GM23338 (cell line): ENCODE measurements at regions not wholly inside any gene's neighbourhood (a gene's known extent, or its start where the extent isn't known, plus 50 kb on each side); places are given as distances from the start of the nearest gene placed in this dataset.

Experiments used
- ATAC-seq: fragments of 200-7000 bp; cut with Tn5 transposase; 3 replicates; pipeline ENCODE4 v1.9.1; 2020
- DNase-seq: peaks from one replicate; pipeline ENCODE4 v3.0.0-alpha.2; 2015; ENCODE audit warnings: low spot score
- H2AFZ ChIP-seq: fragments of 200-600 bp; sonication (generic); 2 replicates; pipeline ENCODE4 v1.8.0; 2016; ENCODE audit warnings: antibody characterized with exemption, mild to moderate bottlenecking, moderate library complexity
- H3F3A ChIP-seq: fragments of 200-600 bp; sonication (generic); replicated peaks from 2 replicates; pipeline ENCODE4 v1.8.0; 2017; ENCODE audit warnings: antibody characterized with exemption, mixed run types, low read depth
- H3K27ac ChIP-seq: fragments of 200-600 bp; sonication (generic); 2 replicates; pipeline ENCODE4 v1.6.1; 2016; ENCODE audit warnings: low read depth
- H3K27me3 ChIP-seq: fragments of 200-600 bp; sonication (generic); 2 replicates; pipeline ENCODE4 v1.8.0; 2016; ENCODE audit warnings: mild to moderate bottlenecking, mixed run types, moderate library complexity; ENCODE audit not compliant: insufficient read depth
- H3K36me3 ChIP-seq: fragments of 200-600 bp; sonication (generic); 2 replicates; pipeline ENCODE4 v1.8.0; 2016; ENCODE audit warnings: mild to moderate bottlenecking; ENCODE audit not compliant: insufficient read depth
- H3K4me1 ChIP-seq: fragments of 200-600 bp; sonication (generic); 2 replicates; pipeline ENCODE4 v1.8.0; 2016; ENCODE audit warnings: mild to moderate bottlenecking, moderate library complexity; ENCODE audit not compliant: insufficient read depth
- H3K4me2 ChIP-seq: fragments of 200-600 bp; sonication (generic); 2 replicates; pipeline ENCODE4 v1.7.1; 2017; ENCODE audit warnings: mixed run types
- H3K4me3 ChIP-seq: fragments of 200-600 bp; sonication (generic); 2 replicates; pipeline ENCODE4 v1.6.1; 2016; ENCODE audit warnings: mixed run types
- H3K79me2 ChIP-seq: fragments of 200-600 bp; sonication (generic); replicated peaks from 2 replicates; pipeline ENCODE4 v1.8.0; 2017; ENCODE audit warnings: mild to moderate bottlenecking; ENCODE audit not compliant: insufficient read depth
- H3K9me2 ChIP-seq: fragments of 200-600 bp; sonication (generic); 2 replicates; pipeline ENCODE4 v1.8.0; 2017; ENCODE audit not compliant: insufficient read depth
- H4K20me1 ChIP-seq: fragments of 200-600 bp; sonication (generic); replicated peaks from 2 replicates; pipeline ENCODE4 v1.8.0; 2017; ENCODE audit warnings: mild to moderate bottlenecking; ENCODE audit not compliant: insufficient read depth
- H3K27ac Mint-ChIP-seq: 2 replicates; pipeline ENCODE4 v1.8.0; 2020; ENCODE audit warnings: inconsistent platforms, mild to moderate bottlenecking, moderate library complexity, mixed read lengths
- H3K27me3 Mint-ChIP-seq: 3 replicates; pipeline ENCODE4 v1.8.0; 2022; ENCODE audit warnings: low read depth, mild to moderate bottlenecking, moderate library complexity, mixed read lengths, inconsistent platforms; ENCODE audit not compliant: insufficient read depth, poor library complexity
- H3K36me3 Mint-ChIP-seq: 3 replicates; pipeline ENCODE4 v1.8.0; 2021; ENCODE audit warnings: low read depth, mild to moderate bottlenecking, inconsistent platforms, moderate library complexity, mixed read lengths
- H3K4me1 Mint-ChIP-seq: 3 replicates; pipeline ENCODE4 v1.8.0; 2020; ENCODE audit warnings: mild to moderate bottlenecking, inconsistent platforms, mixed read lengths
- H3K4me3 Mint-ChIP-seq: 3 replicates; pipeline ENCODE4 v1.8.0; 2021; ENCODE audit warnings: moderate library complexity, mild to moderate bottlenecking, inconsistent platforms, mixed read lengths
- H3K9me3 Mint-ChIP-seq: 3 replicates; pipeline ENCODE4 v1.8.0; 2020; ENCODE audit warnings: moderate library complexity, mild to moderate bottlenecking, inconsistent platforms, mixed read lengths
- CREB1 ChIP-seq: fragments of 250-450 bp; sonication (Bioruptor Pico); IDR thresholded peaks from 2 replicates; pipeline ENCODE4 v1.5.0; 2020; ENCODE audit warnings: low read depth, mild to moderate bottlenecking, moderate library complexity
- CTCF ChIP-seq, 2 experiments: fragments of 200-600 bp in 1 of 2; sonication (generic) in 1 of 2; conservative IDR thresholded peaks; 2 replicates each; pipeline versions ENCODE4 v1.5.1 to v1.6.1; 2016 to 2017; ENCODE audit warnings: antibody characterized with exemption in 2 of 2, low read depth in 2 of 2, mild to moderate bottlenecking in 2 of 2, moderate library complexity in 1 of 2
- ETS1 ChIP-seq: IDR thresholded peaks from 2 replicates; pipeline ENCODE4 v1.6.1; 2016; ENCODE audit warnings: antibody characterized with exemption
- EZH2phosphoT487 ChIP-seq: fragments of 200-600 bp; sonication (generic); IDR thresholded peaks from one replicate; pipeline ENCODE4 v1.8.1; 2018; ENCODE audit warnings: antibody characterized with exemption; ENCODE audit not compliant: unreplicated experiment
- JUNB ChIP-seq: IDR thresholded peaks from one replicate; pipeline ENCODE4 v1.6.1; 2016; ENCODE audit warnings: antibody characterized with exemption; ENCODE audit not compliant: unreplicated experiment
- NANOG ChIP-seq: IDR thresholded peaks from 2 replicates; pipeline ENCODE4 v1.6.1; 2016; ENCODE audit warnings: antibody characterized with exemption, borderline replicate concordance
- POLR2AphosphoS5 ChIP-seq: IDR thresholded peaks from 2 replicates; pipeline ENCODE4 v1.6.1; 2016; ENCODE audit warnings: antibody characterized with exemption, low read depth
- REST ChIP-seq: IDR thresholded peaks from one replicate; pipeline ENCODE4 v1.6.1; 2018; ENCODE audit warnings: antibody characterized with exemption; ENCODE audit not compliant: unreplicated experiment
- STAT1 ChIP-seq: IDR thresholded peaks from one replicate; pipeline ENCODE4 v1.6.1; 2016; ENCODE audit warnings: antibody characterized with exemption; ENCODE audit not compliant: unreplicated experiment
- ZNF114 ChIP-seq: fragments of 250-450 bp; sonication (Bioruptor Pico); IDR thresholded peaks from 2 replicates; pipeline ENCODE4 v1.5.0; 2020; ENCODE audit warnings: mild to moderate bottlenecking, moderate library complexity
- ZNF331 ChIP-seq: fragments of 250-450 bp; sonication (Bioruptor Pico); IDR thresholded peaks from 2 replicates; pipeline ENCODE4 v1.5.0; 2020; ENCODE audit warnings: low read depth, mild to moderate bottlenecking, moderate library complexity
- ZNF462 ChIP-seq: fragments of 250-450 bp; sonication (Bioruptor Pico); IDR thresholded peaks from 2 replicates; pipeline ENCODE4 v1.5.0; 2020; ENCODE audit warnings: mild to moderate bottlenecking, moderate library complexity

GRCh38 chr9:124180557-124180956 is 77.2 kb upstream of the NEK6 start:
- H3K36me3 ChIP-seq: no peaks in the 10 kb centered on the region
- peaks cover 1% of the 10 kb centered on the region for H3K27me3 Mint-ChIP-seq
- H3K4me2 ChIP-seq: no peak overlapping the region
- H3K4me3 ChIP-seq: no peak overlapping the region
- no peak for TF ChIP-seq ZNF462 (CRISPR knock-in tag)
- no peak for TF ChIP-seq STAT1
- no peak for TF ChIP-seq POLR2AphosphoS5
- TF ChIP-seq REST: no peak
- TF ChIP-seq CREB1 (CRISPR knock-in tag): no peak
- TF ChIP-seq NANOG: no peak
- TF ChIP-seq CTCF (conservative IDR thresholded peaks at IDR 0.05; ENCODE audit: low read depth in 2 of 2): no peak
- TF ChIP-seq ETS1: no peak
- TF ChIP-seq JUNB: no peak
- TF ChIP-seq EZH2phosphoT487: no peak
- TF ChIP-seq ZNF331: no peak
- TF ChIP-seq ZNF114 (CRISPR knock-in tag): no peak
- H3K27ac Mint-ChIP-seq: no peak overlapping the region
- no peaks in the 10 kb centered on the region for H4K20me1 ChIP-seq
- ATAC-seq: peak; percentile 35; the same call in 2 of the 3 replicates
- no peaks in the 10 kb centered on the region for H3K9me2 ChIP-seq
- H2AFZ ChIP-seq: 0 out of 2 replicates have a peak overlapping the region, but pooled peaks have one; percentile 28
- no peak overlapping the region for H3K27ac ChIP-seq
- no peaks in the 10 kb centered on the region for H3K36me3 Mint-ChIP-seq
- no peaks in the 10 kb centered on the region for H3K79me2 ChIP-seq
- DNase-seq: no peak
- H3K4me3 Mint-ChIP-seq: no peak overlapping the region
- no peaks in the 10 kb centered on the region for H3K4me1 ChIP-seq
- H3K4me1 Mint-ChIP-seq: no peaks in the 10 kb centered on the region
- H3K9me3 Mint-ChIP-seq: no peaks in the 10 kb centered on the region; the same call in 2 of the 3 replicates
- H3K27me3 ChIP-seq: no peaks in the 10 kb centered on the region
- H3F3A ChIP-seq: no peaks in the 10 kb centered on the region
